Right atrium auricular region (tissue), 2 donors: ENCODE measurements at regions not wholly inside any gene's neighbourhood (a gene's known extent, or its start where the extent isn't known, plus 50 kb on each side); places are given as distances from the start of the nearest gene placed in this dataset.
"Not testable (repeated sequence)": the region's sequence is repeated elsewhere in the genome, so short reads cannot be mapped to it uniquely, and the experiment has no call there.

Experiments
- DNase-seq: peaks from one replicate; pipeline ENCODE4 v3.0.0-alpha.2; 2019; ENCODE audit warnings: low spot score
- H3K27ac ChIP-seq, 2 donors: fragments of 200-600 bp; sonication (generic); 1 replicate in 1 of 2; 2 replicates in 1 of 2; pipeline ENCODE4 v1.5.1; 2016 to 2019
- H3K27me3 ChIP-seq, 2 donors: fragments of 200-600 bp; sonication (generic); one replicate each; pipeline versions ENCODE4 v1.5.1 to v1.6.0; 2017 to 2019
- H3K36me3 ChIP-seq: fragments of 200-600 bp; sonication (generic); one replicate; pipeline ENCODE4 v1.5.1; 2016
- H3K4me1 ChIP-seq, 2 donors: fragments of 200-600 bp; sonication (generic); one replicate each; pipeline versions ENCODE4 v1.5.1 to v1.6.0; 2017 to 2019
- H3K4me3 ChIP-seq, 2 donors: fragments of 200-600 bp; sonication (generic); 1 replicate in 1 of 2; 2 replicates in 1 of 2; pipeline ENCODE4 v1.5.1; 2017 to 2019; ENCODE audit warnings: mild to moderate bottlenecking in 1 of 2, moderate library complexity in 1 of 2
- H3K9me3 ChIP-seq, 2 donors: fragments of 200-600 bp; sonication (generic); one replicate each; pipeline ENCODE4 v1.5.1; 2019
- CTCF ChIP-seq, 2 donors: fragments of 200-600 bp; sonication (generic); IDR thresholded peaks; one replicate each; pipeline ENCODE4 v1.5.1; 2019; ENCODE audit warnings: antibody characterized with exemption in 2 of 2

- Histone ChIP-seq H3K4me1 (no peaks in the 10 kb centered on the region), H3K27ac (no peak overlapping the region), H3K4me3 (no peak overlapping the region), H3K36me3 (no peaks in the 10 kb centered on the region), H3K27me3 (no peaks in the 10 kb centered on the region), H3K9me3 (no peaks in the 10 kb centered on the region)
- no peak for DNase-seq
- no peak for TF ChIP-seq CTCF (IDR thresholded peaks at IDR 0.05)
Observed at GRCh38 chr9:75548871-75549270, 341.6 kb upstream of the PCSK5 start.

GRCh38 chr9:75551861-75552260, 338.6 kb upstream of the PCSK5 start:
- Histone ChIP-seq H3K27ac (no peak overlapping the region), H3K36me3 (no peaks in the 10 kb centered on the region), H3K4me1 (no peaks in the 10 kb centered on the region), H3K27me3 (no peaks in the 10 kb centered on the region), H3K9me3 (no peaks in the 10 kb centered on the region), H3K4me3 (no peak overlapping the region)
- DNase-seq = no peak
- TF ChIP-seq CTCF (IDR thresholded peaks at IDR 0.05) = no peak

- no peak for TF ChIP-seq CTCF (IDR thresholded peaks at IDR 0.05)
- Histone ChIP-seq H3K27ac (no peak overlapping the region), H3K36me3 (no peaks in the 10 kb centered on the region), H3K4me3 (no peak overlapping the region), H3K4me1 (no peaks in the 10 kb centered on the region), H3K27me3 (no peaks in the 10 kb centered on the region), H3K9me3 (no peaks in the 10 kb centered on the region)
- DNase-seq = no peak
Observed at GRCh38 chr9:75552941-75553340, 337.5 kb upstream of the PCSK5 start.

- H3K9me3 ChIP-seq = peaks cover 0 to 14% of the 10 kb centered on the region in 2 donors
- H3K27ac ChIP-seq, DNase-seq, H3K27me3 ChIP-seq, H3K4me3 ChIP-seq, H3K4me1 ChIP-seq, H3K36me3 ChIP-seq: not testable (repeated sequence)
Observed at GRCh38 chr9:75566813-75567212, 323.7 kb upstream of the PCSK5 start.

- H3K36me3 ChIP-seq = no peaks in the 10 kb centered on the region
- TF ChIP-seq CTCF (IDR thresholded peaks at IDR 0.05) = no peak
- H3K4me1 ChIP-seq = no peaks in the 10 kb centered on the region
- no peak overlapping the region for H3K4me3 ChIP-seq
- no peaks in the 10 kb centered on the region for H3K27me3 ChIP-seq
- peaks cover 0 to 9% of the 10 kb centered on the region in 2 donors for H3K9me3 ChIP-seq
- no peak for DNase-seq
- no peak overlapping the region for H3K27ac ChIP-seq
Observed at GRCh38 chr9:75570538-75570937, 319.9 kb upstream of the PCSK5 start.

GRCh38 chr9:75574569-75574968, 315.9 kb upstream of the PCSK5 start:
- Histone ChIP-seq H3K27ac (no peak overlapping the region), H3K27me3 (no peaks in the 10 kb centered on the region), H3K9me3 (no peaks in the 10 kb centered on the region), H3K4me1 (no peaks in the 10 kb centered on the region), H3K4me3 (no peak overlapping the region), H3K36me3 (no peaks in the 10 kb centered on the region)
- DNase-seq = no peak
- TF ChIP-seq CTCF (IDR thresholded peaks at IDR 0.05) = no peak
